ENCODE measurements at regions not wholly inside any gene's neighbourhood (a gene's known extent, or its start where the extent isn't known, plus 50 kb on each side); places are given as distances from the start of the nearest gene placed in this dataset.

- no peak for TF ChIP-seq CTCF (IDR thresholded peaks at IDR 0.05; ENCODE audit: low read depth, low read length, missing input control)
- no peak for TF ChIP-seq MAX (IDR thresholded peaks at IDR 0.05)
- no peak for TF ChIP-seq YY1 (IDR thresholded peaks at IDR 0.05)
- TF ChIP-seq RXRA (IDR thresholded peaks at IDR 0.05), result no peak
- no peak for TF ChIP-seq RAD21 (IDR thresholded peaks at IDR 0.05)
- TF ChIP-seq, protein P1, sequence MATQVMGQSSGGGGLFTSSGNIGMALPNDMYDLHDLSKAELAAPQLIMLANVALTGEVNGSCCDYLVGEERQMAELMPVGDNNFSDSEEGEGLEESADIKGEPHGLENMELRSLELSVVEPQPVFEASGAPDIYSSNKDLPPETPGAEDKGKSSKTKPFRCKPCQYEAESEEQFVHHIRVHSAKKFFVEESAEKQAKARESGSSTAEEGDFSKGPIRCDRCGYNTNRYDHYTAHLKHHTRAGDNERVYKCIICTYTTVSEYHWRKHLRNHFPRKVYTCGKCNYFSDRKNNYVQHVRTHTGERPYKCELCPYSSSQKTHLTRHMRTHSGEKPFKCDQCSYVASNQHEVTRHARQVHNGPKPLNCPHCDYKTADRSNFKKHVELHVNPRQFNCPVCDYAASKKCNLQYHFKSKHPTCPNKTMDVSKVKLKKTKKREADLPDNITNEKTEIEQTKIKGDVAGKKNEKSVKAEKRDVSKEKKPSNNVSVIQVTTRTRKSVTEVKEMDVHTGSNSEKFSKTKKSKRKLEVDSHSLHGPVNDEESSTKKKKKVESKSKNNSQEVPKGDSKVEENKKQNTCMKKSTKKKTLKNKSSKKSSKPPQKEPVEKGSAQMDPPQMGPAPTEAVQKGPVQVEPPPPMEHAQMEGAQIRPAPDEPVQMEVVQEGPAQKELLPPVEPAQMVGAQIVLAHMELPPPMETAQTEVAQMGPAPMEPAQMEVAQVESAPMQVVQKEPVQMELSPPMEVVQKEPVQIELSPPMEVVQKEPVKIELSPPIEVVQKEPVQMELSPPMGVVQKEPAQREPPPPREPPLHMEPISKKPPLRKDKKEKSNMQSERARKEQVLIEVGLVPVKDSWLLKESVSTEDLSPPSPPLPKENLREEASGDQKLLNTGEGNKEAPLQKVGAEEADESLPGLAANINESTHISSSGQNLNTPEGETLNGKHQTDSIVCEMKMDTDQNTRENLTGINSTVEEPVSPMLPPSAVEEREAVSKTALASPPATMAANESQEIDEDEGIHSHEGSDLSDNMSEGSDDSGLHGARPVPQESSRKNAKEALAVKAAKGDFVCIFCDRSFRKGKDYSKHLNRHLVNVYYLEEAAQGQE (IDR thresholded peaks at IDR 0.05), result no peak
- no peak for TF ChIP-seq FOXA1 (IDR thresholded peaks at IDR 0.05)
- no peak for TF ChIP-seq JUND (IDR thresholded peaks at IDR 0.05)
These were observed 1065.8 kb upstream of the MIR17HG start for GRCh38 chr13:90281709-90282108.

All from liver (tissue), 3 donors.